ENCODE measurements at regions not wholly inside any gene's neighbourhood (a gene's known extent, or its start where the extent isn't known, plus 50 kb on each side); places are given as distances from the start of the nearest gene placed in this dataset.
A peak's percentile ranks its signal among the peaks of the same experiment; 100 is the strongest.

DNA sequence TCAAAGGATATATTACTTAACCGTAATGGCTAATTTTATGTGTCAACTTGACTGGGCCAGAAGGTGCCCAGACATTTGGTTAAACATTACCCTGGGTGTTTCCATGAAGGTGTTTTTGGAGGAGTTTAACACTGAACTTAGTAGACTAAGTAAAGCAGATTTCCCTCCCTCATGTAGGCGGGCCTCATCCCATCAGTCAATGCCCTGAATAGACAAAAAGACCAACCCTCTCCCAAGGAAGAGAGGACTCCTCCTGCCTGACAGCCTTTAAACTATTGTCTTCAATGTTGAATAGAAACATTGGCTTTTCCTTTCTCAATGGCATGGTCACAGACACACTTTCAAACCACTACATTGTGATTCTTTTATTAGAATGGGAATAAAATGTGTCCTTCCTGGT is 121.9 kb downstream of the SETD4 start:
- Mint-ChIP-seq H3K4me1 (ENCODE audit: low read depth) (peaks cover 3% of the 10 kb centered on the region), H3K9me3 (ENCODE audit: low read depth) (no peaks in the 10 kb centered on the region), H3K4me3 (ENCODE audit: unreplicated experiment) (no peak overlapping the region), H3K36me3 (ENCODE audit: low read depth) (no peaks in the 10 kb centered on the region), H3K27ac (ENCODE audit: unreplicated experiment) (no peak overlapping the region), H3K27me3 (ENCODE audit: low read depth) (no peaks in the 10 kb centered on the region)
- no peak for TF ChIP-seq CTCF (IDR thresholded peaks at IDR 0.05)
- DNase-seq (ENCODE audit: low spot score): no peak

- Mint-ChIP-seq H3K27me3 (ENCODE audit: low read depth) (no peaks in the 10 kb centered on the region), H3K4me3 (ENCODE audit: unreplicated experiment) (no peak overlapping the region), H3K9me3 (ENCODE audit: low read depth) (no peaks in the 10 kb centered on the region), H3K27ac (ENCODE audit: unreplicated experiment) (no peak overlapping the region), H3K4me1 (ENCODE audit: low read depth) (no peaks in the 10 kb centered on the region), H3K36me3 (ENCODE audit: low read depth) (no peaks in the 10 kb centered on the region)
- no peak for DNase-seq (ENCODE audit: low spot score)
- peak; percentile 78 for TF ChIP-seq CTCF (IDR thresholded peaks at IDR 0.05)
Observed at GRCh38 chr21:35933466-35933865, 126.9 kb downstream of the SETD4 start.

DNA sequence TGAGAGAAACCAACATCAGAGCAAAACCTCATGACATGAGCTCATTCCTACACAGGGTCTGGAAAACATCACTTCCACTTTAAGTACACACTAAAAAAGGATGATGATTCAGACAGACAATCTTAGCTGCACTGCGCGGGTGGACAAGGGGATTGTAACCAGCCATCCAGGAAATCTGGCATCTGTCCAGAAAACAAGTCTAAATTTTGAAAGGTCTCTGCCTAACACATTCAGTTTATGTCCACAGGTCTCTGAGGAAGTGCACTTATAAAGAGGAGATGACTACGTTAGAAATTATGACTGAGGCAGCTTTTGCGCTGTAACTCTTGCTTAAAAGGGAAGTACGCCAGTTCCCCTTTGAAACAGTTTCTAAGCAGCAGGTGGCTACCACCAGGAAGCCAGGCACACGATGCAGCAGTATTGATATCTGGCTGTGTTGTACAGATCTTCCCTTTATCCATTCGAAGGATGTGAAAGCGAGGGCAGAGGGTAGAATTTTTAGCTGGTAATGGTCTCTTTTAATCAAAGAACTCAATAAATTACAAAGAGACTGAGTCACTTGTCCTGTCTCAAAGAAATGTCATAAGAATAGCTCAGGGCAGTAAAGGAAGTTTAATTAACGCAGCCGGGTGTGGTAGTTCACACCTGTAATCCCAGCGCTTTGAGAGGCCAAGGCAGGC is 128.0 kb downstream of the SETD4 start:
- H3K27me3 Mint-ChIP-seq (ENCODE audit: low read depth): no peaks in the 10 kb centered on the region
- no peaks in the 10 kb centered on the region for H3K36me3 Mint-ChIP-seq (ENCODE audit: low read depth)
- H3K27ac Mint-ChIP-seq (ENCODE audit: unreplicated experiment): no peak overlapping the region
- DNase-seq (ENCODE audit: low spot score): no peak
- no peaks in the 10 kb centered on the region for H3K4me1 Mint-ChIP-seq (ENCODE audit: low read depth)
- TF ChIP-seq CTCF (IDR thresholded peaks at IDR 0.05): no peak
- H3K4me3 Mint-ChIP-seq (ENCODE audit: unreplicated experiment): no peak overlapping the region
- H3K9me3 Mint-ChIP-seq (ENCODE audit: low read depth): no peaks in the 10 kb centered on the region

GRCh38 chr21:35929901-35930300 is 130.4 kb downstream of the SETD4 start:
- Mint-ChIP-seq H3K4me1 (ENCODE audit: low read depth) (peaks cover 6% of the 10 kb centered on the region), H3K27ac (ENCODE audit: unreplicated experiment) (no peak overlapping the region), H3K9me3 (ENCODE audit: low read depth) (no peaks in the 10 kb centered on the region), H3K36me3 (ENCODE audit: low read depth) (no peaks in the 10 kb centered on the region), H3K27me3 (ENCODE audit: low read depth) (no peaks in the 10 kb centered on the region), H3K4me3 (ENCODE audit: unreplicated experiment) (no peak overlapping the region)
- no peak for DNase-seq (ENCODE audit: low spot score)
- TF ChIP-seq CTCF (IDR thresholded peaks at IDR 0.05): no peak

GRCh38 chr21:35927262-35927661 is 133.1 kb downstream of the SETD4 start:
- H3K27ac Mint-ChIP-seq (ENCODE audit: unreplicated experiment): no peak overlapping the region
- no peaks in the 10 kb centered on the region for H3K9me3 Mint-ChIP-seq (ENCODE audit: low read depth)
- no peak for TF ChIP-seq CTCF (IDR thresholded peaks at IDR 0.05)
- H3K36me3 Mint-ChIP-seq (ENCODE audit: low read depth): no peaks in the 10 kb centered on the region
- no peaks in the 10 kb centered on the region for H3K27me3 Mint-ChIP-seq (ENCODE audit: low read depth)
- H3K4me1 Mint-ChIP-seq (ENCODE audit: low read depth): peaks cover 10% of the 10 kb centered on the region
- no peak for DNase-seq (ENCODE audit: low spot score)
- H3K4me3 Mint-ChIP-seq (ENCODE audit: unreplicated experiment): no peak overlapping the region
